Fibroblast of lung (primary cell): ENCODE measurements at regions not wholly inside any gene's neighbourhood (a gene's known extent, or its start where the extent isn't known, plus 50 kb on each side); places are given as distances from the start of the nearest gene placed in this dataset.

ENCODE experiments used
- DNase-seq, 2 donors: peaks; one replicate each; pipeline versions ENCODE4 v3.0.0 to v3.0.0-alpha.2; 2010; ENCODE audit warnings: low read depth in 2 of 2
- H2AFZ ChIP-seq: 2 replicates; pipeline ENCODE4 v1.5.1; 2012; ENCODE audit warnings: low read length, control low read depth, inconsistent platforms
- H3K27ac ChIP-seq: 2 replicates; pipeline ENCODE4 v1.5.1; 2011; ENCODE audit warnings: low read length, control low read depth; ENCODE audit not compliant: insufficient read depth
- H3K27me3 ChIP-seq: 2 replicates; pipeline ENCODE4 v1.5.1; 2011; ENCODE audit warnings: mild to moderate bottlenecking, low read length; ENCODE audit not compliant: control insufficient read depth, insufficient read depth
- H3K36me3 ChIP-seq: 2 replicates; pipeline ENCODE4 v1.5.1; 2011; ENCODE audit warnings: low read length; ENCODE audit not compliant: control insufficient read depth, insufficient read depth
- H3K4me1 ChIP-seq: 2 replicates; pipeline ENCODE4 v1.5.1; 2011; ENCODE audit warnings: low read length; ENCODE audit not compliant: control insufficient read depth, insufficient read depth; ENCODE audit errors: extremely low read depth
- H3K4me2 ChIP-seq: 2 replicates; pipeline ENCODE4 v1.5.1; 2011; ENCODE audit warnings: low read length, control low read depth; ENCODE audit not compliant: insufficient read depth; ENCODE audit errors: extremely low read depth
- H3K4me3 ChIP-seq, 4 experiments: fragments of 200-600 bp in 1 of 4; sonication (generic) in 1 of 4; replicated peaks in 1 of 4; 2 replicates each; pipeline ENCODE4 v1.5.1; 2011 to 2016; ENCODE audit warnings: low read length in 4 of 4, low read depth in 3 of 4, mild to moderate bottlenecking in 3 of 4, control low read depth in 2 of 4, inconsistent platforms in 1 of 4, mixed read lengths in 1 of 4; ENCODE audit not compliant: insufficient read depth in 1 of 4; ENCODE audit errors: control extremely low read depth in 1 of 4
- H3K79me2 ChIP-seq: 2 replicates; pipeline ENCODE4 v1.5.1; 2012; ENCODE audit warnings: mild to moderate bottlenecking, low read length, inconsistent platforms; ENCODE audit not compliant: control insufficient read depth, insufficient read depth
- H3K9ac ChIP-seq: 2 replicates; pipeline ENCODE4 v1.5.1; 2011; ENCODE audit warnings: mild to moderate bottlenecking, low read length, control low read depth; ENCODE audit not compliant: insufficient read depth
- H3K9me3 ChIP-seq: 2 replicates; pipeline ENCODE4 v1.5.1; 2012; ENCODE audit warnings: low read depth, low read length; ENCODE audit not compliant: control insufficient read depth, insufficient read depth
- H4K20me1 ChIP-seq: 2 replicates; pipeline ENCODE4 v1.5.1; 2011; ENCODE audit warnings: low read length; ENCODE audit not compliant: control insufficient read depth, insufficient read depth; ENCODE audit errors: extremely low read depth
- CTCF ChIP-seq, 2 donors: IDR thresholded peaks in 1 of 2; conservative IDR thresholded peaks in 1 of 2; 1 replicate in 1 of 2; 2 replicates in 1 of 2; pipeline ENCODE4 v1.5.1; 2011 to 2012; ENCODE audit warnings: low read length in 2 of 2, control low read depth in 1 of 2, inconsistent platforms in 1 of 2, low read depth in 1 of 2, mild to moderate bottlenecking in 1 of 2
- EZH2 ChIP-seq: IDR thresholded peaks from 2 replicates; pipeline ENCODE4 v1.5.1; 2012; ENCODE audit warnings: low read length, control low read depth, mild to moderate bottlenecking; ENCODE audit errors: missing control alignments

GRCh38 chr14:84468153-84468552 is 1061.8 kb upstream of the FLRT2 start:
- Histone ChIP-seq H3K9me3 (no peaks in the 10 kb centered on the region), H3K4me2 (no peak overlapping the region), H3K4me1 (no peaks in the 10 kb centered on the region), H3K36me3 (no peaks in the 10 kb centered on the region), H3K27me3 (no peaks in the 10 kb centered on the region), H3K9ac (no peak overlapping the region), H4K20me1 (no peaks in the 10 kb centered on the region), H2AFZ (no peak overlapping the region), H3K79me2 (no peaks in the 10 kb centered on the region), H3K27ac (no peak overlapping the region), H3K4me3 (no peak overlapping the region)
- TF ChIP-seq EZH2 (no peak), CTCF (conservative IDR thresholded peaks at IDR 0.05 in 1 of 2, IDR thresholded peaks at IDR 0.05 in 1 of 2; ENCODE audit: low read depth in 1 of 2, low read length in 2 of 2) (no peak)
- peak in 1 of 2 donors; percentile 33 for DNase-seq

GRCh38 chr14:84477996-84478395 is 1051.9 kb upstream of the FLRT2 start:
- H3K4me1 ChIP-seq = no peaks in the 10 kb centered on the region
- H3K4me2 ChIP-seq = no peak overlapping the region
- H3K9ac ChIP-seq = no peak overlapping the region
- H3K9me3 ChIP-seq = no peaks in the 10 kb centered on the region
- no peaks in the 10 kb centered on the region for H3K36me3 ChIP-seq
- no peak overlapping the region for H3K27ac ChIP-seq
- no peaks in the 10 kb centered on the region for H4K20me1 ChIP-seq
- no peak overlapping the region for H2AFZ ChIP-seq
- TF ChIP-seq CTCF (conservative IDR thresholded peaks at IDR 0.05 in 1 of 2, IDR thresholded peaks at IDR 0.05 in 1 of 2; ENCODE audit: low read depth in 1 of 2, low read length in 2 of 2) = no peak
- TF ChIP-seq EZH2 = no peak
- no peak overlapping the region for H3K4me3 ChIP-seq
- DNase-seq = peak in 1 of 2 donors; percentile 12
- no peaks in the 10 kb centered on the region for H3K27me3 ChIP-seq
- no peaks in the 10 kb centered on the region for H3K79me2 ChIP-seq

GRCh38 chr14:84482256-84483071 is 1047.5 kb upstream of the FLRT2 start:
- no peak overlapping the region for H2AFZ ChIP-seq

More at GRCh38 chr14:84482256-84483071, 1047.5 kb upstream of the FLRT2 start:
- H3K27me3 ChIP-seq = no peaks in the 10 kb centered on the region
- no peak overlapping the region for H3K4me2 ChIP-seq
- H3K27ac ChIP-seq = no peak overlapping the region
- DNase-seq = peak; percentile 61 to 83
- no peak overlapping the region for H3K4me3 ChIP-seq
- H3K79me2 ChIP-seq = no peaks in the 10 kb centered on the region
- no peaks in the 10 kb centered on the region for H3K4me1 ChIP-seq
- no peaks in the 10 kb centered on the region for H3K36me3 ChIP-seq
- no peaks in the 10 kb centered on the region for H4K20me1 ChIP-seq
- no peaks in the 10 kb centered on the region for H3K9me3 ChIP-seq
- no peak overlapping the region for H3K9ac ChIP-seq
- no peak for TF ChIP-seq EZH2
- TF ChIP-seq CTCF (conservative IDR thresholded peaks at IDR 0.05 in 1 of 2, IDR thresholded peaks at IDR 0.05 in 1 of 2; ENCODE audit: low read depth in 1 of 2, low read length in 2 of 2) = no peak
